HG03342 (cell line): ENCODE measurements at regions not wholly inside any gene's neighbourhood (a gene's known extent, or its start where the extent isn't known, plus 50 kb on each side); places are given as distances from the start of the nearest gene placed in this dataset.
"Not testable (repeated sequence)": the region's sequence is repeated elsewhere in the genome, so short reads cannot be mapped to it uniquely, and the experiment has no call there.

Experiments
- ATAC-seq: cut with Tn5 transposase; IDR thresholded peaks from one replicate; pipeline ENCODE4 v1.9.1; 2021; ENCODE audit warnings: mild to moderate bottlenecking, moderate library complexity; ENCODE audit not compliant: unreplicated experiment

GRCh38 chr5:173496129-173496882, 120.1 kb downstream of the BOD1 start:
- no peak for ATAC-seq

GRCh38 chr5:173495225-173495904, 121.1 kb downstream of the BOD1 start:
- ATAC-seq: no peak

- no peak for ATAC-seq
Measured at GRCh38 chr5:173494446-173494845, 122.0 kb downstream of the BOD1 start.

- no peak for ATAC-seq
Measured at GRCh38 chr5:173493846-173494245, 122.6 kb downstream of the BOD1 start.

- ATAC-seq: no peak
Measured at GRCh38 chr5:173493040-173493439, 123.4 kb downstream of the BOD1 start.

GRCh38 chr5:173490681-173491080, 125.8 kb downstream of the BOD1 start:
- ATAC-seq: no peak

- no peak for ATAC-seq
Measured at GRCh38 chr5:173488144-173488543, 128.3 kb downstream of the BOD1 start.

GRCh38 chr5:173487300-173487699, 129.2 kb downstream of the BOD1 start:
- no peak for ATAC-seq

- ATAC-seq: no peak
Measured at GRCh38 chr5:173486355-173487225, 129.9 kb downstream of the BOD1 start.

- ATAC-seq: no peak
Measured at GRCh38 chr5:173484569-173484968, 131.9 kb downstream of the BOD1 start.

- ATAC-seq: not testable (repeated sequence)
Measured at GRCh38 chr5:173483599-173483998, 132.9 kb downstream of the BOD1 start.

- no peak for ATAC-seq
Measured at GRCh38 chr5:173483160-173483559, 133.3 kb downstream of the BOD1 start.

GRCh38 chr5:173481821-173482220, 134.6 kb downstream of the BOD1 start:
- no peak for ATAC-seq

GRCh38 chr5:173480896-173481295, 135.6 kb downstream of the BOD1 start:
- no peak for ATAC-seq

- no peak for ATAC-seq
Measured at GRCh38 chr5:173479711-173480110, 136.7 kb downstream of the BOD1 start.

- ATAC-seq: no peak
Measured at GRCh38 chr5:173477345-173478040, 139.0 kb downstream of the BOD1 start.

- ATAC-seq: no peak
Measured at GRCh38 chr5:173475780-173476179, 140.7 kb downstream of the BOD1 start.

GRCh38 chr5:173474881-173475287, 141.6 kb downstream of the BOD1 start:
- ATAC-seq: no peak

GRCh38 chr5:173473288-173473687, 143.2 kb downstream of the BOD1 start:
- no peak for ATAC-seq

GRCh38 chr5:173472784-173473278, 143.6 kb downstream of the BOD1 start:
- no peak for ATAC-seq

- no peak for ATAC-seq
Measured at GRCh38 chr5:173472164-173472563, 143.9 kb upstream of the STC2 start.
